ENCODE measurements at regions not wholly inside any gene's neighbourhood (a gene's known extent, or its start where the extent isn't known, plus 50 kb on each side); places are given as distances from the start of the nearest gene placed in this dataset.
"Not testable (repeated sequence)": the region's sequence is repeated elsewhere in the genome, so short reads cannot be mapped to it uniquely, and the experiment has no call there.

GRCh38 chr2:122519821-122520611 lies 764.6 kb downstream of the TSN start:
- DNase-seq: no peak

- no peak for DNase-seq
Observed at GRCh38 chr2:122523143-122523542, 767.7 kb downstream of the TSN start.

GRCh38 chr2:122523981-122524380 lies 768.5 kb downstream of the TSN start:
- DNase-seq: no peak

GRCh38 chr2:122525336-122525735 lies 769.9 kb downstream of the TSN start:
- DNase-seq: no peak

GRCh38 chr2:122528061-122528460 lies 772.6 kb downstream of the TSN start:
- no peak for DNase-seq

GRCh38 chr2:122528958-122529705 lies 773.7 kb downstream of the TSN start:
- no peak for DNase-seq

- no peak for DNase-seq
Observed at GRCh38 chr2:122530814-122531213, 775.4 kb downstream of the TSN start.

GRCh38 chr2:122531290-122532071 lies 776.0 kb downstream of the TSN start:
- DNase-seq: no peak

- no peak for DNase-seq
Observed at GRCh38 chr2:122532072-122532344, 776.6 kb downstream of the TSN start.

- DNase-seq: no peak
Observed at GRCh38 chr2:122532481-122532880, 777.0 kb downstream of the TSN start.

GRCh38 chr2:122535960-122536505 lies 780.6 kb downstream of the TSN start:
- DNase-seq: peak; percentile 40

GRCh38 chr2:122539311-122539710 lies 783.9 kb downstream of the TSN start:
- DNase-seq: no peak

GRCh38 chr2:122539920-122540319 lies 784.5 kb downstream of the TSN start:
- peak; percentile 17 for DNase-seq

GRCh38 chr2:122542236-122542635 lies 786.8 kb downstream of the TSN start:
- DNase-seq: no peak

GRCh38 chr2:122542646-122543045 lies 787.2 kb downstream of the TSN start:
- DNase-seq: no peak

- DNase-seq: no peak
Observed at GRCh38 chr2:122543815-122544214, 788.4 kb downstream of the TSN start.

GRCh38 chr2:122545821-122546220 lies 790.4 kb downstream of the TSN start:
- no peak for DNase-seq

- DNase-seq: no peak
Observed at GRCh38 chr2:122562775-122563174, 807.3 kb downstream of the TSN start.

- no peak for DNase-seq
Observed at GRCh38 chr2:122563781-122564180, 808.3 kb downstream of the TSN start.

GRCh38 chr2:122564843-122565242 lies 809.4 kb downstream of the TSN start:
- no peak for DNase-seq

- DNase-seq: no peak
Observed at GRCh38 chr2:122565364-122565763, 809.9 kb downstream of the TSN start.

GRCh38 chr2:122570641-122571040 lies 815.2 kb downstream of the TSN start:
- DNase-seq: no peak

- DNase-seq: not testable (repeated sequence)
Observed at GRCh38 chr2:122571471-122571870, 816.0 kb downstream of the TSN start.

- DNase-seq: no peak
Observed at GRCh38 chr2:122575076-122575475, 819.6 kb downstream of the TSN start.
